GM03348 (cell line): ENCODE measurements at regions not wholly inside any gene's neighbourhood (a gene's known extent, or its start where the extent isn't known, plus 50 kb on each side); places are given as distances from the start of the nearest gene placed in this dataset.

ENCODE experiments used
- DNase-seq: peaks from one replicate; pipeline ENCODE4 v3.0.0; 2012; ENCODE audit warnings: low spot score

DNA sequence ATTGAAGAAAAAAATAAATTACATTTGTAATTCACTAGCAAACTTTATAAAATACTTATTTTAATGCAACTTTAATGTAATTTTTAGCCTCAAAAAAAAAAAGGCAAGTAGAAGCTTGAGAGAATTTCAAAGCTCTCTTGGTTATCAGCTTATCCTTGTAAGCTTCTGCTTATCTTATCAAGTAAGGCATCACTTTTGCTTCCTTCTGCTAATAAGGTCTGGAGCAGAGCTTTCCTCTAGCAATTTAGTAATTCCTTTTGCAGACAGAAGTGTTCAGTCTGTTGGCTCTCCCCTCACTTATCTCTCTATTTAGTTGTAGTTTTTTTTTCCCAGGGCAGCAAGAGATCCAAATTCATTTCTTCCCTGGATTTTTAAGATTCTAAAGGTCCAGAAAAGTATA is 525.0 kb downstream of the ISL1 start:
- no peak for DNase-seq

DNA sequence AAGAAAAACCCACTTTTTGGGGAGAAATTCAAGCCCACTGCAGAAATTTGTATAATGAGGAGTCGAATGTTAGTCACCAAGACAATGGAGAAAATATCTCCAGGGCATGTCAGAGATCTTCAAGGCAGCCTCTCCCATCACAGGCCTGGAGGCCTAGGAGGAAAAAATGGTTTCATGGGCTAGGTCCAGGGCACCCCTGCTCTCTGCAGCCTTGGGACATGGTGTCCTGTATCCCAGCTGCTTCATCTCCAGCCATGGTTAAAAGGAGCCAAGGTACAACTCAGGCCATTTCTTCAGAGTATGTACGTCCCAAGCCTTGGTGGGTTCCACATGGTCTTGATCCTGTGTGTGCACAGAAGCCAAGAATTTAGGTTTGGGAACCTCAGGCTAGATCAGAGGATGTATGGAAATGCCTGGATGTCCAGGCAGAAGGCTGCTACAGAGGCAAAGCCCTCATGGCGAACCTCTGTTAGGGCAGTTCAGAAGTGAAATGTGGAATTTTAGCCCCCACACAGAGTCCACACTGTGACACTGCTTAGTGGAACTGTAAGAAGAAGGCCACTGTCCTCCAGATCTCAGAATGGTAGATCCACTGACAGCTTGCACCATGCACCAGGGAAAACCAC is 561.4 kb downstream of the ISL1 start:
- DNase-seq, result no peak

DNA sequence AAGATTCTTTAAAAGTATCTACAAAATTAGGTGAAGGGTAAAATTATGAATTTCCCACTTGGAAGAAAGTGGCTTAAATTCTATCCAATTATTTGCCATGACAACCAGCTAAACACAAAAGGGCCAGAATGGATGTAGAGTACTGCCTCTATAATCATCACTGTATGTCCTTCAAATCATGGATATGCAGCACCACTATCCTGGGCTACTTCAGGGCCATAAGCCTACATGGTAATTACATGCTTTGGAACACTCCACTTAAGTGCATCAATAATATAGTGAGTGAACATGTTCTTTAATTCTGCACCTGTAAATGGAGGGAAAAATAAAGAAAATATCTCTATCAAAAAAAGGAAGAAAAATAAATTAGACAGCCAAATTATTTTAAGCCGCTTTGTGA is 575.2 kb downstream of the ISL1 start:
- DNase-seq, result no peak

DNA sequence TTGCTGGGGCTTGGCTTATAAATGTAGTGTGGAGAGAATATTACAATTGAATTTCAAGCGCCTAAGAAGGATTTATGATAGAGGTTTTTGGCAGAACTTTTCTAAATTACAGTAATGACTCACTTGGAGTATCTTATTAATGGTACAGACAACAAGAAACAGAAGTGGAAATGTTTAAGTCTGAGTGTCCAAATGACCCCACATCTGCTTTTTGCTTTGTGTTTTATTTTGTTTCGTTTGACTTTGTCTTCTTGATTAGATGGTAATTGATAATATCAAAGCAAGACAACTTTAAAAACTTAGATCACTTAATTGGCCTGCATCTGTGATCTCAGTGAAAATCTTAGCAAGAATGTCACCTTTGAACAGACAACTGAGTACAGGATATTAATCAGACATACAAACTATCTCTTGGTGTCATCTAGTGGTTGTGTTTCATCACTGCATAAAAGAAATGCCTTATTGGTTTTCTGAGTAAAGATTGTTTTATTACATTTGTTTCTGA is 577.4 kb downstream of the ISL1 start:
- DNase-seq, result no peak

DNA sequence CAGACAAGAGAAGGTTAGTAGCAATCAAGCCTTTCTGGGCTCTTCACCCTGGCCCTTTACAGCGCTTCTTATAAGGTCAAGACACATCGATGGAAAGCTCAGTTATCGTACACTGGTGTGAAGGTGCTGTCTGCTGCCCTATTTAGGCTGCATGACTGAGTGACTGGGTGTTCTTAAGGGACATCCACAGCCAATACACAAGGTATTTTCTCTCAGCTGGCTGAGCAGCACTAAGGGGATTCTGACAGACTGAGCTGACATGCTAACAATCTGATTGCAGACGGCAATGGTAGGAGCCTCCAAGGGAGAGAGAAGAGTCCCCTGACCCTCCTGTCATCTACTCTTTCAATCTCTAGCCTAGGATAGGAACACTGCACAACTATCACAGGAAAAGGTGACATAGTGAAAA is 577.9 kb downstream of the ISL1 start:
- DNase-seq, result no peak

DNA sequence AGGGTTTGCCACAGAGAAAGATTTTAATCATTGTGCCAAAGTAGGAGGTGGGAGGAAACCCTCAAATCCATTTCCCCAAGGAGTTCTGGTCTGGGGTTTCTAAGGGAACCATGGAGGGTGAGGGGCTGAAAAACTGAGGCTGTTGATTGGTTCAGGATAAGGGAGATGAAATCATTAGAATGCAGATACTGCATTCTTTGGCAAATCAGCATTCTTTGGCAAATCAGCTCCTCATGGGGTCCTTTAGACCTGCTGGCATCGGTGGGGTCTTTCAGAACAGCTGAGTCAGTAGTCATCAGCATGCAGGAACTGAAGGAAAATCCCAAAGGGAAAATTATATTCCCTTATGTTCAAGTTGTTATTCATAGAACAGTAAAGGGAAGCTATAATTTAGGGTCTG is 585.5 kb downstream of the ISL1 start:
- DNase-seq, result no peak

DNA sequence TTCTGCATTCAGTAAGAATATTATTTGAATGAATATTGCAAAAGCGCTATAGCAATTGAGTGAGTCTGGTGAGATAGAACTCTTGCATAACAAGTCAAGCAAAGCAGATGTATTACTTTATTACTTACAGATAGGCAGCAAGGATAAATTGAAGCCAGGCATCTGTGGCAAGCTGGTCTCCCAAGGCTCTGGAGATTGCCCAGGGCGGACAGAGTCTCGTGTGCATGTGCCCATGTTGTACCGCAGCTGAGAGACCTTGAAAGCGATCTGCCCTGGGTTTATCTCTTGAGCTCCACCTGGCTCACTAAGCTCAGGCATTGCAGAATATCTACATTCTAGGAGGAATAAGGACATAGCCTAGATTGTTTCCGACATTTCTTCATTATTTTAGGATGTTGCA is 591.6 kb downstream of the ISL1 start:
- no peak for DNase-seq

DNA sequence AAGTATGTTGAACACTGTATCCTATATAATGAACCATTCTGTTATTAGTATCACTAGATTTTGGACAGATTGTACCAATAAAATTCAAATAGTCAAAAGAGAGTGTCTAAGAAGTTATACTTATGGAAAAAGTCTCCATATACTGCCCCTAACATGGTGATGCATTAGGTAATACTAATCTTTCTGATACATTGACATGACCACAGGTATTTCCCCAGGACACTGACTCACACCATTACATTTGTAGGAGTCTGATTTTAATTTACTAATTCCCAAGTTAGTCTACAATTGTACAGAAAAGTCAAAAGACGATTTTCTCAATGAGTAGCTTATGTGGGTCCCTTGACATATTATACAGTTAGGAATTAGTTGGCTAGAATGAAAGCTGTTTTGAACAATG is 593.8 kb downstream of the ISL1 start:
- DNase-seq, result no peak

DNA sequence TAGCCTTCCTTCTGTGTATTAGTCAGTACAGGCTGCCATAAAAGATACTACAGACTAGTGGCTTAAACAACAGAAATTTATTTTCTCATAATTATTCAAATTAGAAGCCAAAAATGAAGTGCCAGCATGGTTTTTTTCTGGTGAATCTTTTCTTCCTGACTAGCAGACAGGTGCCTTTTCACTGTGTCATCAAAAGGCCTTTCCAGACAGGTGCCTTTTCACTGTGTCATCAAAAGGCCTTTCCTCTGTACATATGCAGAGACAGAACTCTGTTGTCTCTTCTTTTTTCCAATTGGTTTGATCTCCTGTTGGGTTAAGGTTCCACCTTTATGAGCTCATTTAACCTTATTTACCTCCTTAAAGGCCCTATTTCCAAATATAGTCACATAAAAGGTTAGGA is 599.9 kb downstream of the ISL1 start:
- no peak for DNase-seq

DNA sequence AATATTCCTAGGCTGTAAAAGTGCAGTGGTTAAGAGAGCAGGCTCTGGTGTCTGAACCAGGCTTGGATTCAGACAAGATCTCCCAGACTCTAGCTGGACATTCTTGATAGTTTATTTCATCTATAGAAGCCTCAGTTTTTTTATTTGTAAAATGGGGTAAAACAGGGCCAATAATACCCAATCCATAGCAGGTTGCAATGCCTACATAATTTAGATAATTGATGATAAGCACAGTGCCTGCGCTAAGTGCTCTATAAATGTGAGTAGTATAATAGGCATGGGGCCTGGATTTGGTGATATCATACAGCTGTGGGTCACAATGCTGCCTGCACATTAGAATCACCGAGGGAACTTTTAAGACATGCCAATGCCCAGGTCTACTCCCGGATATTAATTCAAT is 603.5 kb downstream of the ISL1 start:
- no peak for DNase-seq

DNA sequence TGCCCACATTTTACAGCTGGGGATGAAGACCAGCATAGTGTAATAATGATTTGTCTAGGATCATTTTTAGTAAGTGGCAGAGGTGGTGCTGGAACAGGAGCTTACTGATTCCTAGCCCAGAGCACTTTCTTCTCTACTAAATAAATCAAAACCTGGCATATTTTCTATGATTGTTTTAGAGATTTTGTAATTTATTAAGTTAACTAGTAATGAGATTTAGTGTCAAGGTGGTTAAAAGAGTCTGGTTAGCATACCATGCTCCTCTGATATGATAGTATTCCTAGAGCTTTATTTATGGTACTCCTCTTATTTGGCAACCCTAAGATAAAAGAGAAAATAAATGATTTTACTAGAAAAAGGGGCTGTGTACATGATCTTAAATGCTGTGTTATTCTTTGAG is 604.0 kb downstream of the ISL1 start:
- DNase-seq, result no peak

DNA sequence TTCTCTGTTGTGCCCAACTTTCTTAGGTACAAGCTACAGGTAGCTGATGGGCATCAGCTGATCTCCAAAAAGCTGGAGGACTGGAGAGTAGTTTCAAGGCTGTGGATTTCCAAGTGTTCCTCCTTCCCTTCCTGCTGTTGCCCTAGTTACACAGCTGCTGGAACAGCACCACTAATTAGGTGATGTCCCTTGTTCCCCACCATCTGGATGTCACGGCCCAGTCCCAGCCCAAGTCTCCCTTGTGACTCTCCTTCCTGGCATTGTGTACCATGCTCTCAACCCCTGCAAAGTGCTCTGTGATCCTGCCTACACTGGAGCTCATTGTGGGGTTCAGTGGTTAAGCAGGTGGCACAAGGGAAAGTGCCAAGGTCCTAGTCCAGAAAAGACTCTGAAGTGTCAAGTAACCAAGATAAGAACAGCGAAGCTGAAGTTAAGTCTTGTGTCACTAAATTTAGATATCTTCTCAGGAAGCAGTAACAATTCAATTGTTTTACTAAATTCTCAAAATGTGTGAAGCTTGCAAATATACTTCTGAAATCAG is 604.5 kb downstream of the ISL1 start:
- DNase-seq, result no peak

DNA sequence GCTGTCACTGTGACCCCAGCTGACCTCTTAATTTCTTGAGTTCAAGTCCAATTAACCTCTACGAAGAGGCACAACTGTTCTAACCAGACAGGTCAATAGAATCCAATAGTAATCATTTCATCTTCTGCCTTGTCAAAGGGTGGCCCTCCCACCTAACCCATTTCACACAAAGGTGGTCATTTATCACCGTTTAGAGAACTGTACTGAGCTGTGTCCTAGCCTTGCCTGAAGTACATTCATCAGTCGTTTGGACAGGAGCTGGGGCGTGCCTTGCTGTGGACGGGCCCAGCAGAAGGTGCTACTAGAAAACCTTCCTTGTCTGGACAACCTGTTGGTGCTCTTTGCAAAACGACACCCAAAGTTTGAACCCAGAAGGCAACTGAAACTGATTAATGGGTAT is 605.4 kb downstream of the ISL1 start:
- DNase-seq, result no peak

DNA sequence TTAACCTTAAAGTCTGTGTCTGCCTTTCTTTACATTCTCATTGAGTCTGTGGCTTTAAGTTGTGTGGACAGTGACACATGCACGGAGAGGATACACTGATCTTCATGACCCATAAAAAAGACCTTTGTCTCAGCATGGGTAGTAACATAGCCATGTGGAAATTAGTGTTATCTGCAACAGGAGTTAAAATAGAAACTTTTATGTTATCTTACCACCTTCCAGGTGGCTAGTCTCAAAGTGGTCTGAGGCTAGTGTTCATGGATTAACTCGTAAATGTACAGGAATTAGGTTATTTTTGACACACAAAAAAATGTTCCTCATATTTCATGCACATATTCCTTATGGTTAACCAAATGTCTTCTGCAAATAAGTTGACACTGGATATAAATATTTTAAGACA is 607.0 kb downstream of the ISL1 start:
- no peak for DNase-seq

DNA sequence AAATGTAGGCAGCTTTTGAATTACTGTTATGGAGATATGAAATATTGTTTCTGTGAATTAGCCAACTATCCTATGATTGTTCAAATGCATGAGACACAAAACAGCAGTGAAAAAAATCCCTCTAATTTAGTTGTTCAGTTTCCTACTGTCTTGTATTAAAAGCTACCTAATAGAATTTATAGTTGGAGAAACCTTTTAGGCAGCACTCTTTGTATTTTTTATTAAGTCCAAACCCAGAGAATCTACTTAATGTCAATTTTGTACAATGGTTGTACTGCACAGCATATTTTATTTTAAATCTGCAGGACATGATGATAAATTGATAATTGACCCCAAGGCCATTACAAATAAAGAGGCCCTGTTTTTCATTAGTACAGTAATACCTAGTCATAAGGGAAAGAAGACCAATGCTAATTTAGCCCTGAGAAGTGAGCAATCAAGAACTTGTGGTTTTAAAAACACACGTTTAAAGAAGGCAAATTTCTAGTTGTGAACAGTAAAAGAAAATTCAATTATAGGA is 607.5 kb downstream of the ISL1 start:
- no peak for DNase-seq

DNA sequence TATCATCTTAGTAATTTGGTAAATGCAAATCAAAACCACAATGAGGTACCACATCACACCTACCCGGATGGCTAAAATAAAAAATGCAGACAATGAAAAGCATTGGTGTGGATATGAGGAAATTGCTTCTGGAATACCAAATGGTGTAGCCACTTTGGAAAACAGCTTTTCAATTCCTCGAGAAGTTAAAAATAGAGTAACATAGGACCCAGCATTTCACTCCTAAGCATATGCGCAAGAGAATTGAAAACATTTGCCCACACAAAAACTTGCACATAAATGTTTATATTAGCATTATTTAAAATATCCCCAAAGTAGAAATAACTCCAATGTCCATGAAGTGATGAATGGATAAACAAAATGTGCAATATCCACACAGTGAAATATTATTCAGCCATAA is 608.7 kb downstream of the ISL1 start:
- no peak for DNase-seq

DNA sequence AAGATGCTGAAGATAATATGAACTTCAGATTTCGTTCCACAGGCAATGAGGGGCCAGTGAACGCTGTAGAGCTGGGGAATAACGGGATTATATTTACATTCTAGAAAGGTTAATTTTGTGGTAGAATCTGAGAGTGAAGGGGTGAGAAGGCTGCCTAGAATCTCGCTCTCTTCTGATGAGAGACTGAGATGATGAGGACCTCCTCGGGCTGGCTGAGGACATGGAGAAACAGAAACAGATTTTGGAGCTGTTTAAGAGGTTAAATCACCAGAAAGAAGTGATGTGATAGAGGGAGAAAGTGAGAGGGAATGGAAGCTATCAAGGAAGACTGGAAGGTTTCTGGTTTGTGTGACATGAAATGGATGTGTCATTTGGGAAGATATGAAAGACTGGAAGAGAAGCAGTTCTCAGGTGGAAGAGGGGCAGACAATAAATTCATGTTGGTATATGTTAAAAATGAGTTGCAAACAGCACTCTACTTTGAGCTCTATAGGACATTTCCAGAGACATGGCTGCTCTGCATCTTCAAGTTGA is 612.6 kb downstream of the ISL1 start:
- no peak for DNase-seq

DNA sequence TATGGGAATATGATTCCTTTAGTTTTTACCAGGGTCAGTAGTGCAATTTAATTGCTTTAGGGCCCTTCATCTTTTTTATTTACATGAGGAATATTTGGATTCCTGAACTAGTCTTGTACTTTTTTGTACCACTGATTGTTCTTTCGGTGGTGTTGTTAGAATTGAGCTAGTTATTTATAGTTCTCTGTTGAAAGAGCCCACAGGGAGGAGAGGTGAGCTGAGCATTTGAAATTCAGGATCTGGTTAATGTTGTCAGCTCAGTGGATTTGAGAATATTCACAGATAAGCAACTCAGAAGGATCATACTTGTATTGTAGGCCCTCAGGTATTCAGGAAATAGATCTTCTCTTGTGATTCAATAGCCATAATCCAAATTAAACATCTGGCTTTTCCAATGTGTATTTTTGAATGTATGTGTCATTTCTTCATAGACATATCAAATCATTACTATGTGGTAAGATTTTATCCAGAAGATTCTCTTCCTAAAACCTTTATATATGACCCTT is 613.2 kb downstream of the ISL1 start:
- no peak for DNase-seq

DNA sequence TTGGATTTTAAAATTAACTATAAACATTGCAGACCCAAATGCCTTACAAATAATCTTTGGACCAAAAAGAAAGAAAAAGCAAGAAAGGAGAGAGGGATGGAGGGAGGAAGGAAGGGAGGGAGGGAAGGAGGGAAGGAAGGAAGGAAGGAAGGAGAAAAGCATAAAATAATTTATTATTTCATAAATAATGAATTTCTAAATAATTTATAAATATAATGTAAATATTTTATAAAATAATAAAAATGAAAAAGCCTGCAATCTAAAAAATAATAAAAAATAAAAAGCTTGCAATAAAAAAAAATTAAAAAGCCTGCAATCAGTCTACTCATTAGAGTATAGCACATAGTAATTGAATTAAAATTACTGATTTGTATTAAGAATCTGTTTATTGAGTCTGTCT is 614.3 kb downstream of the ISL1 start:
- no peak for DNase-seq

DNA sequence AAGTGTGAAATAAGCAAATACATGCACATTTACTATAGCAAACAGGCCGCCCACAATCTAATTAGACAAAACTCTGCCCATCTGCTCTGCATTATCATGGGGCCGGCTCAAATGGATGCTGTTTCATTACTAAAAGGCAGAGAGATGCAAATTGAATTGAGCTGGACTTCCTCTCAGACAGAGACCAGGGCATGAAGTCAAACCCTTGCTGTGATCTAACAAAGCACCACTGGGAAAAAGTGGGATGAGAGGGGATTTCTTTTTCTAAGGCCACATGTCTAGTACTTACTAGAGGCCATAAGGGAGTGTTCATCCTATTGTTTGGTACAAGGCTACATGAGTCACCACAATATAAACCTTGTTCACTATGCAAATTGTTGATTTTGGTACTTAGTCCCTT is 614.7 kb downstream of the ISL1 start:
- DNase-seq, result no peak

DNA sequence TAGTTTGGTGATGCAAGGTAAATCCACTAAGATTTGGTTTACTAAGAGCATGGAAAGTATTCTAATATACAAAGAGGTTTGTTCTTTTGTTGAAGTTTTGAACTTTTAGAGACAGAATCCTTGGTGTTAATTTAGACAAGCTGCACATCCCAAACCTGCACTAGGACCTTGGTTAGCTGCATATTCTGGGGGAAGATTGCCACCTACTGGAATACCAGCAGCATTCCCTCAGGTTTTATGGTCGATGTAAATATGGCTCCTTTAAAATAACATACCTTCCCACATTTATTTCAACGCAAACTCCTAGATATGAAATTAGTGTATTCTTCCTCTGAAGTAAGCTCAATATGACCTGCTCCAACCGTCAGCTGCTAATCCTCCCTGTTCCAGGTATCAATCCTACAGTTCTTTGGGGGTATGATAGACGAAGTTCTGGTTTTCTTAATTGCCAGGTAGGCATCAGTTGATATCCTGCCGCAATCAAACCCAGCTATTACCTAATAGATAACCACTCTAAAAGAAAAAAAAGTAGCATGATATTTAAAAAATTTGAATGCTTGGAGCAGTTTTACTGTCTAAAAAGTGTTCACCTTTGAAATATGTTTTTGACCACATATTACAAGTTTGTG is 624.1 kb downstream of the ISL1 start:
- DNase-seq, result peak; percentile 37

DNA sequence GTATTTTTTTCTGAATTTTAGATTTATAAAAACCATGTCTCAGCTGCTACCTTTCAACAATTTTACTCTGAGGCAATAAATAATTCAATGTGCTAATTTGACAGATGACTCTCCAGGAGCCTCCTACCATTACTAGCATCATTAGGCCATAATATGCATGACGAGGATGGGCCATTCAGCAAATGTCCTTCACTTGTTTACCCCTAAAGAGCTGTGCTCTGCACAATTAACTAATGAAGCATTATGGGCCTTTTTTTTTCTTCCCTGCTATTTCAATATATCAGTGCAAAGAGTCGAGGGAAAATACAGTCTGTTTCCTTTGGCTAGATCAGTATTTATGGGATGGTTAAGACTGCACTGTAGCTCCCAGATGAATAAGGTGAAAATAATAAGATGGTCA is 627.2 kb downstream of the ISL1 start:
- DNase-seq, result no peak

DNA sequence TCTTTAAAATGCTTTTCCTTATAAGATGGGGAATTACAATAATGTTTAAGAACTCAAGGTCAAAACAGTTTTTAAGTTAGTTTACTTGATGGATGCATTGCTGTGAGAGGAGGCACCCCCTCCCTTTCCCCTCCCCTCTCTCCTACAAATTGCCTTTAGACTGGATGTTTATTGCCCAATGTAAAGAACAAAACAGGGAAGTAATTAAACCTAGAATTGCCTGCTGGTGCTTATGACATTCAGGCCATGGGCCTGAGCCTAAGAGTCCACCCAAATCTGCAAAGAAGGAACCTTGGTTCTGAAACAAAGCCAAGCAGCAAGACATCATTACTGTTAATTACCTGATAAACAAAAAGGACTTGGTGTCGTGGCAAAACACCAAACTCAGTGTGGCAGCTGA is 630.3 kb downstream of the ISL1 start:
- DNase-seq, result no peak
